ENCODE measurements at regions not wholly inside any gene's neighbourhood (a gene's known extent, or its start where the extent isn't known, plus 50 kb on each side); places are given as distances from the start of the nearest gene placed in this dataset.

DNA sequence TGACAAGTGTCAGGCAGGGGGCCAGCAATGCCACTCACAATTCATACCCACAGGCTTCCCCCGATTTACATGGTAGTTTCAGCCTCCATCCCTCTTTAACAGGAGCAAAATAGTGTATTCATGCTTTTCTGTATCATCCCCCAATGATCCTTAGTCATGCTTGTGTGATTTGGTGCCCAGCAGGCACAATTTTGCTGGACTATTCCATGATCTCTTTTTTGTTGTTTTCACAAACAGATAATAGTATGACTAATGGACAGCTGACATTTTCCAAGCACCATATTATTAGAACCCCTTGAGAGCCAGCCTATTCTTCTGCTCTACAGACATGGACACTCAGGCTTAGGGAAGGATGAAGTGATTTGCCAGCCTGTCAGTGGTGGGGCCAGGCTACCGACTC is 128.2 kb upstream of the RIPOR2 start:
- DNase-seq (ENCODE audit: low read depth in 2 of 2, low spot score in 1 of 2) = no peak

GRCh38 chr6:25065666-25066065 is 129.9 kb upstream of the RIPOR2 start:
- DNase-seq (ENCODE audit: low read depth in 2 of 2, low spot score in 1 of 2) = no peak

DNA sequence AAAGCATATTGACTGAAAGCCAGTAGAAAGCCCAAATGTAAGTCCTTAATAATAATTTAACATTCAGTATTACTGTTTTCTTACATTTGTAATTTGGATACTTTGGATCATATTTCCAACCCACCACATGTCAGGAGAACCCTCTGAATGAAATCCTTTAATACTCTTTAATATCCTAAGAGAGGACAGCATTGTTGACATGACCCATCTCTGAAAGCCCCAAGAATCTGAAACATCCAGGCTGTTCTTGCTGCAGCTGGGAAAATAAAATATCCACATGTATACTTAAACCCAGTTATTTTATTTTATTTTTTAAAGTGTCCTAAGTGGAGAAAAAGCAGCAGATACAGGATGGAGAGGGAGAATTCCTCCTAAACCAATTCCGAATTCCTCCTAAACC is 130.8 kb upstream of the RIPOR2 start:
- no peak for DNase-seq (ENCODE audit: low read depth in 2 of 2, low spot score in 1 of 2)

DNA sequence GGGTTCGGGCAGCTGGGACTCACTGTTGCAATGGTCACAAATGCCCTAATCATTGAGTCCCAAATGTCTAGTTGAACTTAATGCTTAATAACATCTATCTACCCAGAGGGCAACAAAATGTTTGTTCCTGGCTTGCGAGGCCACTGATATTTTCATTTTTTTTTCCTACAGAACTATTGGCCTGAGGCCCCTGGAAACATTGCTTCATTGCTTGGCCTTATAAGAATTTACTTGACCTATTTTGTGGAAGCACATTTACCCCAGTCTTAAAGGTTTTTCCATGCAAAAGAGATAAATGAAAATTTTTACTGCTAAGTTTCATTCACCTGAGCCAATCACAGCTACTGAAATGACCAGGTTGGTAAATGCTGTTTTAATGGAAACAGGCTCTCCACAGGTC is 133.1 kb upstream of the RIPOR2 start:
- no peak for DNase-seq (ENCODE audit: low read depth in 2 of 2, low spot score in 1 of 2)

DNA sequence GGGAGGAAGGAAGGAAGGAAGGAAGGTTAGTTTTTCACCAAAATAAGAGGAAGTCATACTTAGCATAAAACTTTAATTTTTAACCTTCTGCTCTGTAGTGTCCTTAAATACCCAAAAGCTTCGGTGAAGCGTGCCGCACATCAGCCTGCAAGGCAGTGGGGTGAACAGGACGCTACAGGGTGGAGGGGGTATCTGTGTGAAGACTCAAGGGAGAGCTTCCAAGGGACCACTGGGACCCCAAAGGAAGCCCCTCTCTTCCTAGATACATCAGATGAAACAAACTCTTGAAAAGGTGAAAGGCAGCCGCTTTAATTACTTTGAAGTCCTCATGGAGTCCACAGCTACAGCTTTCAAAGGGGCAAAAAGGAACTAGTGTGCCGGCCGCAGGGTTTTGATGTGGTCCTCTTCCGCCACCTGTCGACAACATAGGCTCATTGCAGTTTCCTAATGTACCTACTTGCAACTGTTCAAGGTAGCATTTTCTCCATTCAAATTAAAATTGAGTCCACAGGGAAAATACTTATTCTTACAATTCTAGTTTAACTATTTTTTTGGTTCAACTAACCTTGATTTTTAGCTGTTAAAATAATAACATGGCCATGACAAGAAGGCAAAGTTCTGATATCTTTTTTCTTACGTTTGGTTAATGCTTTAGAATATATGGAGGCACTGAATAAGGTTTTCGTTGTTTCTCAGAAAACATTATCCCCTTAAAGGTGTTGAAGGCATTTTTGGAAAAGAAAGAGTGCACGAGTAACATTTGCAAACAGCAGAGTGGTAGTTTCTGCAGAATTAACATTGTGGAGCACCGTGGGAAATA is 135.0 kb upstream of the RIPOR2 start:
- DNase-seq (ENCODE audit: low read depth in 2 of 2, low spot score in 1 of 2) = peak; percentile 59 to 60

DNA sequence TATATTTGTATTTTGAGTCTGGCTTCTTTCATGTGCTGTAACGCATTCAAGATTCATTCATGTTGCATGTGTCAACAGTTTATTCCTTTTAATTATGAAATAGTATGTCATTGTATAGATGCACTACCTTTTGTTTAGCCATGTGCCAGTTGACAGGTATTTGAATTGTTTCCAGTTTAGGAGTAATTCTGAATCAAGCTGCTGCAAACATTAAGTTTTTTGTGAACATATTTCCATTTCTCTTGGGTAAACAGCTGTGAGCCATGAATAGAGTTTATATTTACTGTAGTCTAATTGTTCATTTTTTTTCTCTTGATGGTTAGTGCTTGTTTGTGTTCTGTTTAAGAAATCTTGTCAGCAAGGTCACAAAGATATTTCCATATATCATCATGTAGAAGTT is 142.4 kb upstream of the RIPOR2 start:
- DNase-seq (ENCODE audit: low read depth in 2 of 2, low spot score in 1 of 2) = no peak

DNA sequence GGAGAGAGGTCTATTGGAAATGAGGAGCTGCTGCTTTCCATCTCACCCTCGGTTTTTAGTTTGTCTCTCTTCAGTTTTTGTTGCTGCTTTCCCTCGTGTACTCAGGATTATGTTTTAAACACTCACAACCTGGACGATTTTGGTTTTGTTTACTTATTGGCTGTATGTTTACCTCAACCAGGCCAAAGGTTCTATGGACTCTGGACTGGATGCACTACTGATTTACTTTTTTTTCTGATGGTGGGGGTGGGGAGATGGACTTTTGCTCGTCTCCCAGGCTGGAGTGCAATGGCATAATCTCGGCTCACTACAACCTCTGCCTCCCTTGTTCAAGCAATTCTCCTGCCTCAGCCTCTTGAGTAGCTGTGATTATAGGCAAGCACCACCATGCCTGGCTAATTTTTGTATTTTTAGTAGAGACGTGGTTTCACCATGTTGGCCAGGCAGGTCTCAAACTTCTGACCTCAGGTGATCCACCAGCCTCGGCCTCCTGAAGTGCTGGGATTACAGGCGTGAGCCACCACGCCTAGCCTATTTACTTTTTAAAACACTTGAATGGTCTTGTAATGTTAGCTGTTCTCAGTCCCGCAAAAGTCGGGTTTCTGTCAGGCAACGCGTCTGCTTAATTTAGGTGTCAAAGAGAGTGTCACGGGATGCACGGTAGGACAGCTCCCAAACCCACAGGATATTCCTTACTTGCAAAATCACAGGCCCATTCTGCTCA is 148.2 kb upstream of the RIPOR2 start:
- no peak for DNase-seq (ENCODE audit: low read depth in 2 of 2, low spot score in 1 of 2)

DNA sequence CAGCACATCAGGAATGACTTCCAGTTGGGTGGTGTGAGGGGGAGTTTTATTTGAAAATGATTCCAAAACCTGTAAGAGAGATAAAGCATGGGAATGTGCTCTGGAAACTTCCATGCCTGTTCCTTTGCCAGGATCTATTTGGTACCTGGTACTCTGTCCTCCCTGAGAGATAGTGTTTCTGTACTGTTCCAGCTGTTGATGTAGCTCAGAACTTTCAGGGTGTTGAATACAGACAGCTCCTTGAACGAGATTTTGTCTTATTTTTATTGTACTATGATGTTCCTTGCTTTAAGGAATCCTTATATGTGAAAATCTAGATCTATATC is 148.7 kb upstream of the RIPOR2 start:
- no peak for DNase-seq (ENCODE audit: low read depth in 2 of 2, low spot score in 1 of 2)

DNA sequence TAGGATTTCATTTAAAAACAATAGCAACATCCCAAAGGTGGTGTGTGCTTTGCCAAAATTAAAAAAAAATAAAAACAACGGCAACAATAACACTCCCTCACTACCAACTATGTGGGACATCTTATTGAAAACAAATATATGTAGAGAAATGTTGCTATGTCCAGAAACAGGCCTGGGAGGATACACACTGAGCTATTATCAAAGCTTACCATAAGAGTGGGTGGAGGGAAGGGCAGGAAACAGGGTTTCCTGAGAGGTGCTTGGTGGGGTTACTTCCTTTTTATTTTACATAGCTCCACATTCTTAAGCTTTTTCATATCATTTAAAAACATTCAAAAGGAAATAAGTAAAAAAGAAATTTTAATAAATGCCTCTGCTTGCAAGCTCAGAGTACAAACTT is 150.0 kb upstream of the RIPOR2 start:
- DNase-seq (ENCODE audit: low read depth in 2 of 2, low spot score in 1 of 2) = no peak

GRCh38 chr6:25086500-25087091 is 150.8 kb upstream of the RIPOR2 start:
- DNase-seq (ENCODE audit: low read depth in 2 of 2, low spot score in 1 of 2) = no peak

GRCh38 chr6:25088513-25088912 is 152.8 kb upstream of the RIPOR2 start:
- no peak for DNase-seq (ENCODE audit: low read depth in 2 of 2, low spot score in 1 of 2)

DNA sequence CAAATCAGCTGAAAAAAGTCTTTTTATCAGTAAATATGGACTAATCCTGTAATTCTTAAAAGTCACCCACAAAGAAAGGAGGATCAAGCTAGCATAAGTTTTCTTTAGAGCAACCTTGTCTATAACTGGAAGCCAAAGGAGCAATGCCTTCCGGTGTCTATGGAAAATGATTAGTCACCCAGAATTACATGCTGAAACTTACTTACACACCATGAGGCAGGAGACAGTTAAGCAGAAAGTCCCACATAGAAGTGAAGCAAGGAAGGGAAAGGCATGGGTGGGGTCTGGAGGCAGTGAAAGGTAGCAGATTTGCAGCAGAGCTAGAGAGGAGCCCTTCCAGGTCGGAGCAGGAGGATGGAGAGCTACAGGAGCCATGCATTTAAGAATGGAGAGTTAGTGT is 153.7 kb upstream of the RIPOR2 start:
- DNase-seq (ENCODE audit: low read depth in 2 of 2, low spot score in 1 of 2) = no peak

GRCh38 chr6:25094726-25095125 is 159.0 kb upstream of the RIPOR2 start:
- DNase-seq (ENCODE audit: low read depth in 2 of 2, low spot score in 1 of 2) = no peak

GRCh38 chr6:25100288-25100687 is 164.5 kb upstream of the RIPOR2 start:
- DNase-seq (ENCODE audit: low read depth in 2 of 2, low spot score in 1 of 2) = no peak

DNA sequence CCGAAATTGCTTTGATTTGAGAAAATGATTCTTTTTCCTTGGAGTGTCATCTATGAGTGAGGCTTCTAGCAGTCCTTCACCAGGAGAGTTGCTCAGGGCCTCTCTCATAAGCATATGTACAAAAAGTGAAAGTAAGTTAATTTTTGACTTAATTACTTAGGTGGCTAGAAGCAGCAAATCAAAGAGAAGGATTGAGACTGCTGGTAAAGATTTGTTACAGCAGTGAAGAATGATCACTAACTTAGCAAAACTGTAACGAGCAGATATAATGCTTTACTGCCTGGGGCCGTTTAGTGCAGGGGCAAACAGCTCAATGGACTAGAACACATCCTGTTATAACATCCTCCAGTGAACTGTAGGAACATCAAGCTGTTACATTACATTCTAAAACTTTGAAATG is 167.8 kb upstream of the RIPOR2 start:
- DNase-seq (ENCODE audit: low read depth in 2 of 2, low spot score in 1 of 2) = no peak

GRCh38 chr6:25105070-25105925 is 169.5 kb upstream of the RIPOR2 start:
- DNase-seq (ENCODE audit: low read depth in 2 of 2, low spot score in 1 of 2) = no peak

- no peak for DNase-seq (ENCODE audit: low read depth in 2 of 2, low spot score in 1 of 2)
Observed at GRCh38 chr6:25107218-25107617, 171.5 kb upstream of the RIPOR2 start.

DNA sequence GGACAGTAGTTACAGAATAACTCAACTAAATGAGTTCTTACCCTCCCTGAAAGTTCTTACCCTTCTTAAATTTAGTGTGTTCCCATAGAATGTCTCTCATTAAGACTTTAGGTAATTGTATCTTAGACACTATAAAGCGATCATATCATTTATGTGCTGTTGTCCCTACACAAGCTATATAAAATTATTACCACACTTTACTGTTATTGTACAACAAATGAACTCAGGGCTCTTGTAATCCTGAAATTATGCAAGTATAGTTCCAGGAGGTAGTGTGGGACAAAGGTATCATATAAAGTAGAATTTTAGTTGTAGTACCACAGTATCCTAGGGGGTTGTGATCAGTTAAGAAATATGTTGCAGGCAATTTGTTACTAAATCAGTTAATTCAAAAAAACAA is 167.4 kb upstream of the CARMIL1 start:
- no peak for DNase-seq (ENCODE audit: low read depth in 2 of 2, low spot score in 1 of 2)

GRCh38 chr6:25112322-25112773 is 166.8 kb upstream of the CARMIL1 start:
- DNase-seq (ENCODE audit: low read depth in 2 of 2, low spot score in 1 of 2) = no peak

DNA sequence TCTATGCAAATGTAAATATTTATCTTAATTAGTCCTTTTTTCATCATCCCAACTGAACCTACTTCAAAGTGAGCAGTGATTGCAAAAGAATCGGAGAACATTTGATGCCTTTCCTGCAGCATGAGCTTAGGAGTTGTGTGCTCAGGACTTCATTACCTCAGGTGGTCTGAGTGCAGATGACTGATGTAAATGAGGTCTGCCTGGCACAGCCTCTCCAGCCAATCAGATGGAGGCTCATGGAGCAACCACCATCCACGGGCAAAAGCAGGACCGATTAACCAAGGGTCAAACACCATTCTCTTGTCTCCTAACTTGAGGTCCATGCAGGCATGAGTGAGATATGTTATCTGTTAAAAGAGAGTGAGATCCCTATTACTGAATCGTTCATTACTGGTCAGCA is 165.7 kb upstream of the CARMIL1 start:
- DNase-seq (ENCODE audit: low read depth in 2 of 2, low spot score in 1 of 2) = no peak

GRCh38 chr6:25118038-25118437 is 161.1 kb upstream of the CARMIL1 start:
- DNase-seq (ENCODE audit: low read depth in 2 of 2, low spot score in 1 of 2) = no peak
